Stomach (tissue), 8 donors: ENCODE measurements at regions not wholly inside any gene's neighbourhood (a gene's known extent, or its start where the extent isn't known, plus 50 kb on each side); places are given as distances from the start of the nearest gene placed in this dataset.

ENCODE experiments used
- DNase-seq, 2 donors: peaks; one replicate each; pipeline versions ENCODE4 v3.0.0 to v3.0.0-alpha.2; 2013 to 2019
- H3K27ac ChIP-seq, 5 donors: fragments of 200-600 bp in 4 of 5; sonication (generic) in 4 of 5; one replicate each; pipeline ENCODE4 v1.5.1; 2013 to 2019; ENCODE audit warnings: mild to moderate bottlenecking in 1 of 5, moderate library complexity in 1 of 5
- H3K27me3 ChIP-seq, 3 donors: fragments of 200-600 bp; sonication (generic); one replicate each; pipeline ENCODE4 v1.5.1; 2017 to 2019; ENCODE audit warnings: mixed run types in 1 of 3
- H3K36me3 ChIP-seq, 4 donors: fragments of 200-600 bp; sonication (generic); 1 replicate in 3 of 4; 2 replicates in 1 of 4; pipeline ENCODE4 v1.5.1; 2016 to 2019
- H3K4me1 ChIP-seq, 4 donors: fragments of 200-600 bp; sonication (generic); one replicate each; pipeline ENCODE4 v1.5.1; 2016 to 2019
- H3K4me3 ChIP-seq, 4 donors: fragments of 200-600 bp; sonication (generic) in 3 of 4; one replicate each; pipeline ENCODE4 v1.5.1; 2016 to 2019; ENCODE audit warnings: mild to moderate bottlenecking in 1 of 4
- H3K9me3 ChIP-seq, 4 donors: fragments of 200-600 bp; sonication (generic); one replicate each; pipeline ENCODE4 v1.5.1; 2016 to 2019
- EP300 ChIP-seq: sonication (generic); formaldehyde crosslinking; IDR thresholded peaks from one replicate; pipeline ENCODE4 v1.6.1; 2017; ENCODE audit warnings: antibody characterized with exemption
- POLR2A ChIP-seq, 4 donors: fragments of 450-650 bp; IDR thresholded peaks; one replicate each; pipeline ENCODE4 v1.6.1; 2016; ENCODE audit warnings: antibody characterized with exemption in 4 of 4, control low read depth in 2 of 4, mild to moderate bottlenecking in 1 of 4, moderate library complexity in 1 of 4
- POLR2AphosphoS5 ChIP-seq, 3 donors: sonication (generic); formaldehyde crosslinking; IDR thresholded peaks; one replicate each; pipeline ENCODE4 v1.6.1; 2016; ENCODE audit warnings: antibody characterized with exemption in 3 of 3
- WGBS, 5 donors: extraction: QIAGEN DNeasy Blood & Tissue Kit in 3 of 5; methylation state at CpG; one replicate each; pipeline versions ENCODE4 v1.1.5 to v1.1.7; 2013 to 2018; 5-methylcytosine and 5-hydroxymethylcytosine counted together
- intact Hi-C: fragments of 100-400 bp; cut with DNase I; formaldehyde crosslinking; loops from one replicate; pipeline ENCODE4 v1.15.1; 2023; ENCODE audit warnings: low total_unique reads
- TF ChIP-seq, protein P1 (sequence below), 7 experiments: fragments of 450-650 bp in 4 of 7; fragments of 200-600 bp in 3 of 7; sonication (generic) in 3 of 7; IDR thresholded peaks; one replicate each; pipeline ENCODE4 v1.5.1; 2016 to 2019; ENCODE audit warnings: antibody characterized with exemption in 7 of 7, control low read depth in 2 of 7, mild to moderate bottlenecking in 1 of 7
- donor health status: healthy with polysubstance abuse.
- donor health status: Bipolar disorder and iron deficiency.
- donor health status: healthy.

DNA sequence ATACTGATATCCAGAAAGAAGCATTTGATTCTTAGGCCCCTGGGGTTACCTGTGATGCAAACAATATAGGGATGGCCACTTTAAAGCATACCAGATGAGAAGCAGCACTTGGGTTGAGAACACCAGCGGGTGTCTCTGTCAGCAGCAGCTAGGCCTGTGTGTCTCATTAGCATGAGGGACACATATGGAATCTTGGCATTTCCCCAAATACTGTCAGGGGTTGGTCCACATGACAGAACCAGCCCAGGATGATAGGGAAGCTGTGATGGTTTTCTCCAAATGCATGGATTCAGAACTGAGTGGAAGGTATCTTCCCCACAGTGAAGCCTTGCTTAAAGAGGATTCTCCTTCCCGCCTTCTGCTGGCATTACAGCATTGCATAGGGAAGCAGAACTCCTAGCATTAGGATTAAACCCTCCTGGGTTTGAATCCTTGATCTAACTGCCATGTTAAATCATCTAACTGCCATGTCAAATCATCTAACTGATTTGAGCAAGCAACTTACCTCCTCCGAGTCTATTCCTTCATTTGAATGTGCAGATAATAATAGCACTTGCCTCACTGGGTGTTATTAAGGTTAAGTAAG is 111.5 kb upstream of the WSCD2 start:
- H3K36me3 ChIP-seq = no peaks in the 10 kb centered on the region
- 60 to 71% (median 64%) methylated on average over 3 of the region's 3 CpGs for WGBS, 5 donors

DNA sequence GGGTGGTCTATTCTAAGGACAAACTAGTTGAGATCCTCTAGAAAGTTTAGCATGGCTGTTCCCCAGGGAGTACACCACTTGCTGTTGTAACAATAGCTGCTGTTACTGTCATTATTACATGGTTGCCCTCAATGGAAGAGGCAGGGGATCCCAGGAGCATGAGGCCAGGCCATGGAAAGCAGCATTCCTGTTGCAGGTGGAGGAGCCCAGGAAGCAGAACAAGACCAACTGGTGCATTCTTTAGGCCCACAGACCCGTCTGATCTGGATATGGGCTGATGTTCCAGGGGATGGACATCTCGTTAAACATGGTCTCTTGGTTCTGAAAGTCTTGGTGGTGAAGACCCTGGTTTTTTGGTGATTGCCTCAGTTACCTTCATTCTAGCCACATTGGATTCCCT is 109.2 kb upstream of the WSCD2 start:
- no peaks in the 10 kb centered on the region for H3K9me3 ChIP-seq
- TF ChIP-seq EP300 (no peak), POLR2A (IDR thresholded peaks at IDR 0.05) (no peak), POLR2AphosphoS5 (IDR thresholded peaks at IDR 0.05) (no peak)
- TF ChIP-seq, protein P1, sequence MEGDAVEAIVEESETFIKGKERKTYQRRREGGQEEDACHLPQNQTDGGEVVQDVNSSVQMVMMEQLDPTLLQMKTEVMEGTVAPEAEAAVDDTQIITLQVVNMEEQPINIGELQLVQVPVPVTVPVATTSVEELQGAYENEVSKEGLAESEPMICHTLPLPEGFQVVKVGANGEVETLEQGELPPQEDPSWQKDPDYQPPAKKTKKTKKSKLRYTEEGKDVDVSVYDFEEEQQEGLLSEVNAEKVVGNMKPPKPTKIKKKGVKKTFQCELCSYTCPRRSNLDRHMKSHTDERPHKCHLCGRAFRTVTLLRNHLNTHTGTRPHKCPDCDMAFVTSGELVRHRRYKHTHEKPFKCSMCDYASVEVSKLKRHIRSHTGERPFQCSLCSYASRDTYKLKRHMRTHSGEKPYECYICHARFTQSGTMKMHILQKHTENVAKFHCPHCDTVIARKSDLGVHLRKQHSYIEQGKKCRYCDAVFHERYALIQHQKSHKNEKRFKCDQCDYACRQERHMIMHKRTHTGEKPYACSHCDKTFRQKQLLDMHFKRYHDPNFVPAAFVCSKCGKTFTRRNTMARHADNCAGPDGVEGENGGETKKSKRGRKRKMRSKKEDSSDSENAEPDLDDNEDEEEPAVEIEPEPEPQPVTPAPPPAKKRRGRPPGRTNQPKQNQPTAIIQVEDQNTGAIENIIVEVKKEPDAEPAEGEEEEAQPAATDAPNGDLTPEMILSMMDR (IDR thresholded peaks at IDR 0.05) = no peak

More for the DNA sequence above, 111.5 kb upstream of the WSCD2 start:
- intact Hi-C loops = no loop called here
- no peaks in the 10 kb centered on the region for H3K9me3 ChIP-seq
- DNase-seq = no peak
- H3K27me3 ChIP-seq = peaks cover 0 to 30% (median 4%) of the 10 kb centered on the region in 3 donors
- no peak overlapping the region for H3K27ac ChIP-seq
- TF ChIP-seq POLR2A (IDR thresholded peaks at IDR 0.05) (no peak), POLR2AphosphoS5 (IDR thresholded peaks at IDR 0.05) (no peak), EP300 (no peak)
- TF ChIP-seq, protein P1 (IDR thresholded peaks at IDR 0.05) = no peak
- no peaks in the 10 kb centered on the region for H3K4me1 ChIP-seq
- H3K4me3 ChIP-seq = no peak overlapping the region

DNA sequence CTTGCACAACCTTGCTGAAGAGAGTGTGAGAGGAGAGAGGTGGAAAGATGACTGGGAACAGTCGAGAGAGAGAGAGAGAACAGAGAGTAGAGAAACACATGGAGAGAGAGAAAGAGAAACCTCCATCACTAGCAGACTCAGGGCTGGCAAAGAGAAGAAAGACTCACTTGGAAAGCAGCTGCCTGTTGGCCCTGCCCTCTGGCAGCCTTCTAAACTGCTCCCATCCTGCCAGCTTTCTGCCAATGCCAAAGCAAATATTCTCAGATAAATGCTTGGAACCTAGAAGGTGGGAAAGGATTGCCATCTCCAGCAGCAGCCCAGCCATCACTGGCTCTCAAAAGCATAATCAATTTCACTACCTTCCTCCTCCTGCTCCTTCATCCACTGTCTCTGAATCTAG is 107.9 kb upstream of the WSCD2 start:
- TF ChIP-seq POLR2A (IDR thresholded peaks at IDR 0.05) = no peak
- no peak for TF ChIP-seq EP300
- no peak for TF ChIP-seq POLR2AphosphoS5 (IDR thresholded peaks at IDR 0.05)
- TF ChIP-seq, protein P1 (IDR thresholded peaks at IDR 0.05) = no peak
- H3K27me3 ChIP-seq = peaks cover 0 to 35% (median 4%) of the 10 kb centered on the region in 3 donors
- no peaks in the 10 kb centered on the region for H3K9me3 ChIP-seq
- H3K4me3 ChIP-seq = no peak overlapping the region
- H3K27ac ChIP-seq = no peak overlapping the region
- H3K4me1 ChIP-seq = no peaks in the 10 kb centered on the region
- intact Hi-C loops = no loop called here
- 40 to 69% (median 45%) methylated on average over 1 of the region's 1 CpG for WGBS, 5 donors
- no peak for DNase-seq
- H3K36me3 ChIP-seq = no peaks in the 10 kb centered on the region

More for the DNA sequence above, 109.2 kb upstream of the WSCD2 start:
- intact Hi-C loops = no loop called here
- no peaks in the 10 kb centered on the region for H3K36me3 ChIP-seq
- H3K27ac ChIP-seq = no peak overlapping the region
- no peak overlapping the region for H3K4me3 ChIP-seq
- H3K4me1 ChIP-seq = no peaks in the 10 kb centered on the region
- no peak for DNase-seq
- peaks cover 0 to 33% (median 4%) of the 10 kb centered on the region in 3 donors for H3K27me3 ChIP-seq
- 0 to 91% (median 59%) methylated on average over 1 to 2 of the region's 2 CpGs for WGBS, 5 donors

DNA sequence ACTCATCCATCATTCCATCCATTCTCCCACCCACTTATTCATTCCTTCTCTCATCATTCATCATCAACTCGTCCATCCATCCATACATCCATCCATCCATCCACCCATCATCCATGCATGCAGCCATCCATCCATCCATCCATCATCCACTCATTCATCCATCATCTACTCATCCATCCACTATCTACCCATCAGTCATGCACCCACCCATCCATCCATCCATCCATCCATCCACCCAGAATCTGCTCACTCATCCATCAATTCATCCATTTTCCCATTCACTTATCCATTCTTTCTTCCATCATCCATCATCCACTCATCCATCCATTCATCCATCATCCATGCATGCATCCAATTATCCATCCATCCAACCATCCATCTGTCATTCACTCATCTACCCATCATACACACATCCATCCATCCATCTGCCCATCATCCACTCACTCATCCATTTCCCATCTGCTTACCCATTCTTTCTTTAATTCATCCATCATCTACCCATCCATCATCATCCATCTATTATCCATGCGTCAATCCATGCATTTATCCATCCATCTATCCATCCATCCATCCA is 107.1 kb upstream of the WSCD2 start:
- H3K27me3 ChIP-seq = peaks cover 0 to 27% (median 4%) of the 10 kb centered on the region in 3 donors
- H3K4me3 ChIP-seq = no peak overlapping the region
- no peak for DNase-seq
- no peak for TF ChIP-seq EP300
- TF ChIP-seq POLR2A (IDR thresholded peaks at IDR 0.05) = no peak
- TF ChIP-seq, protein P1 (IDR thresholded peaks at IDR 0.05) = no peak
- no peak for TF ChIP-seq POLR2AphosphoS5 (IDR thresholded peaks at IDR 0.05)
- no peaks in the 10 kb centered on the region for H3K9me3 ChIP-seq
- H3K36me3 ChIP-seq = no peaks in the 10 kb centered on the region
- intact Hi-C loops = no loop called here
- H3K4me1 ChIP-seq = no peaks in the 10 kb centered on the region
- 63 to 73% (median 71%) methylated on average over 2 of the region's 2 CpGs for WGBS, 5 donors
- H3K27ac ChIP-seq = no peak overlapping the region
